ENCODE measurements at regions not wholly inside any gene's neighbourhood (a gene's known extent, or its start where the extent isn't known, plus 50 kb on each side); places are given as distances from the start of the nearest gene placed in this dataset.

- no peak for TF ChIP-seq CTCF (IDR thresholded peaks at IDR 0.05)
- TF ChIP-seq EZH2 (IDR thresholded peaks at IDR 0.05; ENCODE audit: borderline replicate concordance, insufficient read depth, low read depth, low read length, poor library complexity, severe bottlenecking): no peak
These were observed 128.6 kb upstream of the LIPC start for GRCh38 chr15:58303236-58303635.

Data from B cell (primary cell).